Adrenal gland (tissue), 9 donors: ENCODE measurements at regions not wholly inside any gene's neighbourhood (a gene's known extent, or its start where the extent isn't known, plus 50 kb on each side); places are given as distances from the start of the nearest gene placed in this dataset.

Source experiments
- DNase-seq, 7 donors: peaks; one replicate each; pipeline ENCODE4 v3.0.0-alpha.2; 2019 to 2020
- H3K27ac ChIP-seq, 5 donors: fragments of 200-600 bp; sonication (generic) in 4 of 5; 1 replicate in 3 of 5; 2 replicates in 2 of 5; pipeline versions ENCODE4 v1.5.1 to v1.8.0; 2016 to 2020; ENCODE audit warnings: mild to moderate bottlenecking in 1 of 5
- H3K27me3 ChIP-seq: fragments of 200-600 bp; 2 replicates; pipeline ENCODE4 v1.8.0; 2021
- H3K36me3 ChIP-seq, 2 donors: fragments of 200-600 bp; replicated peaks in 1 of 2; 1 replicate in 1 of 2; 2 replicates in 1 of 2; pipeline versions ENCODE4 v1.5.1 to v1.8.0; 2018 to 2022
- H3K4me1 ChIP-seq, 2 donors: fragments of 200-600 bp; replicated peaks in 1 of 2; 1 replicate in 1 of 2; 2 replicates in 1 of 2; pipeline versions ENCODE4 v1.5.1 to v1.8.0; 2018 to 2021
- H3K4me3 ChIP-seq, 4 donors: fragments of 200-600 bp; sonication (generic) in 3 of 4; one replicate each; pipeline ENCODE4 v1.5.1; 2016 to 2018
- H3K9me3 ChIP-seq, 3 donors: fragments of 200-600 bp; sonication (generic) in 1 of 3; replicated peaks in 1 of 3; 1 replicate in 2 of 3; 2 replicates in 1 of 3; pipeline versions ENCODE4 v1.5.1 to v1.8.0; 2016 to 2021
- POLR2A ChIP-seq, 2 donors: fragments of 450-650 bp; IDR thresholded peaks; one replicate each; pipeline ENCODE4 v1.6.1; 2017; ENCODE audit warnings: antibody characterized with exemption in 2 of 2, mild to moderate bottlenecking in 2 of 2, moderate library complexity in 1 of 2
- WGBS, 4 donors: extraction: QIAGEN DNeasy Blood & Tissue Kit in 2 of 4; methylation state at CpG; one replicate each; pipeline versions ENCODE4 v1.1.5 to v1.1.7; 2013 to 2017; 5-methylcytosine and 5-hydroxymethylcytosine counted together
- intact Hi-C, 2 donors: fragments of 100-400 bp; cut with DNase I; formaldehyde crosslinking; loops; one replicate each; pipeline versions ENCODE4 v1.14.1 to v1.15.0; 2022 to 2023
- TF ChIP-seq, protein P1 (sequence below), 6 experiments: fragments of 450-650 bp in 4 of 6; fragments of 200-600 bp in 2 of 6; sonication (generic) in 1 of 6; IDR thresholded peaks; 1 replicate in 5 of 6; 2 replicates in 1 of 6; pipeline versions ENCODE4 v1.5.1 to v1.8.0; 2016 to 2021; ENCODE audit warnings: antibody characterized with exemption in 6 of 6, mild to moderate bottlenecking in 2 of 6, moderate library complexity in 1 of 6
- donor health status: healthy with polysubstance abuse.
- donor health status: Bipolar disorder and iron deficiency.
- donor health status: DM: yes; HTN: yes; CAD: no.
- donor health status: DM: no; HTN: no; CAD: no.
- donor health status: DM: no; HTN: no; CAD: no.

DNA sequence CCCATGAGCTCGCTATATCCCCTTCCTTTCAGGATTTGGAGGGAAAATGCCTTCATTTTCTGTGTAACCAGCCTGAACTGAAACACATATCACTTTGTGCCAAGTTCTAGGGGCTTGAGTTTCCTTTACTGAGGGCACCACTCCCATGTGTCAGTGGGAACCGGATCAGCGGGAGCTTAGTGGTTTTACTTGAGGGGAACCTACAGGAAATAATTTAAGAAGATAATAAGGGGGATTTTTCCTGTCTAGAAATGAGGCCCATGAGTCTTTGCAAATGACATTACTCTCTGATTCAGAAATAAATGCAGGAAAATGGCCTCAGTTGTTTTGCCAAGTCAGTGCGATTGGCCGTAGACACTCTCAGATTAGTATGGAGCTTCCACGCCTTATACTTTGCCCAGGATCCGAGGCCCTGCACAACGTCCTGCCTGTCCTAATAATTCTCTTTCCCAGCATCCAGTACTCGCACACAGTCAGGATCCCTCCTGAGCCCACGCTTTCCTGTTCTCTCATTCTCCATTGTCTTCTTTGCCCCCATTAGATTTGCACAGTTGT lies 86.4 kb upstream of the LYZL1 start:
- intact Hi-C loops, result no loop called here
- H3K9me3 ChIP-seq, result no peaks in the 10 kb centered on the region
- WGBS, 4 donors, result 67 to 77% (median 72%) methylated on average over 10 of the region's 10 CpGs
- H3K36me3 ChIP-seq, result no peaks in the 10 kb centered on the region
- H3K4me3 ChIP-seq, result no peak overlapping the region
- H3K4me1 ChIP-seq, result no peaks in the 10 kb centered on the region
- no peak for DNase-seq
- H3K27ac ChIP-seq, result no peak overlapping the region
- TF ChIP-seq POLR2A (IDR thresholded peaks at IDR 0.05), result no peak
- TF ChIP-seq, protein P1, sequence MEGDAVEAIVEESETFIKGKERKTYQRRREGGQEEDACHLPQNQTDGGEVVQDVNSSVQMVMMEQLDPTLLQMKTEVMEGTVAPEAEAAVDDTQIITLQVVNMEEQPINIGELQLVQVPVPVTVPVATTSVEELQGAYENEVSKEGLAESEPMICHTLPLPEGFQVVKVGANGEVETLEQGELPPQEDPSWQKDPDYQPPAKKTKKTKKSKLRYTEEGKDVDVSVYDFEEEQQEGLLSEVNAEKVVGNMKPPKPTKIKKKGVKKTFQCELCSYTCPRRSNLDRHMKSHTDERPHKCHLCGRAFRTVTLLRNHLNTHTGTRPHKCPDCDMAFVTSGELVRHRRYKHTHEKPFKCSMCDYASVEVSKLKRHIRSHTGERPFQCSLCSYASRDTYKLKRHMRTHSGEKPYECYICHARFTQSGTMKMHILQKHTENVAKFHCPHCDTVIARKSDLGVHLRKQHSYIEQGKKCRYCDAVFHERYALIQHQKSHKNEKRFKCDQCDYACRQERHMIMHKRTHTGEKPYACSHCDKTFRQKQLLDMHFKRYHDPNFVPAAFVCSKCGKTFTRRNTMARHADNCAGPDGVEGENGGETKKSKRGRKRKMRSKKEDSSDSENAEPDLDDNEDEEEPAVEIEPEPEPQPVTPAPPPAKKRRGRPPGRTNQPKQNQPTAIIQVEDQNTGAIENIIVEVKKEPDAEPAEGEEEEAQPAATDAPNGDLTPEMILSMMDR (IDR thresholded peaks at IDR 0.05), result no peak
- no peaks in the 10 kb centered on the region for H3K27me3 ChIP-seq

DNA sequence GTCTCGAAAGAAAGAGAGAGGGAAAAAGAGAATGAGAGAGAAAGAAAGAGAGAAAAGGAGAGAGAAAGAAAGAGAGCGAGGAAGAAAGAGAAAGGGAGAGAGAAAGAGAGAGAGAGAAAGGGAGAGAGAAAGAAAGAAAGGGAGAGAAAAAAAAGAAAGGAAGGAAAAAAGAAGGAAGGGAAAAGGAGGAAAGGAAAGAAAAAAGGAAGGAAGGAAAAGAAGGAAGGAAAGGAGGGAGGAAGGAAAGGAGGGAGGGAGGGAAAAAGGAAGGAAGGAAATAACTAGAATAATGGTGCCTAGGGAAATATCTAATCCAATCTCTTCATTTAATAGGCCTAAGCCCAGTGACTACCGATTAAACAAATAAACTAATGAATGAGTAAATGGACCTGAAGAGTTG lies 85.4 kb upstream of the LYZL1 start:
- Histone ChIP-seq H3K4me1 (no peaks in the 10 kb centered on the region), H3K27ac (no peak overlapping the region), H3K4me3 (no peak overlapping the region), H3K9me3 (no peaks in the 10 kb centered on the region), H3K27me3 (no peaks in the 10 kb centered on the region), H3K36me3 (no peaks in the 10 kb centered on the region)
- 92 to 98% (median 96%) methylated on average over 3 of the region's 3 CpGs for WGBS, 4 donors
- no peak for DNase-seq
- no peak for TF ChIP-seq POLR2A (IDR thresholded peaks at IDR 0.05)
- TF ChIP-seq, protein P1 (IDR thresholded peaks at IDR 0.05), result no peak
- intact Hi-C loops, result no loop called here

GRCh38 chr10:29204070-29204800 lies 84.6 kb upstream of the LYZL1 start:
- Histone ChIP-seq H3K27ac (no peak overlapping the region), H3K9me3 (no peaks in the 10 kb centered on the region), H3K36me3 (no peaks in the 10 kb centered on the region), H3K27me3 (no peaks in the 10 kb centered on the region), H3K4me3 (no peak overlapping the region), H3K4me1 (no peaks in the 10 kb centered on the region)
- intact Hi-C loops, result no loop called here
- DNase-seq, result no peak
- no peak for TF ChIP-seq POLR2A (IDR thresholded peaks at IDR 0.05)
- TF ChIP-seq, protein P1 (IDR thresholded peaks at IDR 0.05), result no peak
- WGBS, 4 donors, result 65 to 82% (median 75%) methylated on average over 5 to 7 of the region's 7 CpGs

DNA sequence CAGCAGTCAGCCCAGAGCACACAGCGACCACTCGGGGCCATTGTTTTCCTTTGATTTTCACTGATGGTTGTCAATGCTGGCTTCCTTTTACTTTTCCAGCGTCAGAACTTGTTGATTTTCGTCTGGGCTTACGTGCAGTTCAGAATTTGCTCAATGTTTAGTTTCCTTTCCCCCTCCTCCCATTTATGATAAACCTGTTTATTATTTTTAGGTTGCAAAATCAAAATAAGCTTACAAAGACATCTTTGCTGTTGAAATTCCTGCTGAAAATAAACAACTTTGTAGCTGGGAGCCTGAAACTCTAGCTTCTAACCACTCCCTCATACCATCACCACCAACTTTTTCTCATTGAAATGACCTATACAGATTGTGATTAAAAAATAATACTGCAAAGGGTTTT lies 83.1 kb upstream of the LYZL1 start:
- intact Hi-C loops, result no loop called here
- 47 to 67% (median 54%) methylated on average over 5 of the region's 5 CpGs for WGBS, 4 donors
- no peak for DNase-seq
- Histone ChIP-seq H3K36me3 (no peaks in the 10 kb centered on the region), H3K27me3 (no peaks in the 10 kb centered on the region), H3K9me3 (no peaks in the 10 kb centered on the region), H3K27ac (no peak overlapping the region), H3K4me3 (no peak overlapping the region), H3K4me1 (no peaks in the 10 kb centered on the region)
- TF ChIP-seq, protein P1 (IDR thresholded peaks at IDR 0.05), result no peak
- TF ChIP-seq POLR2A (IDR thresholded peaks at IDR 0.05), result no peak
